22Rv1 (cell line): ENCODE measurements at regions not wholly inside any gene's neighbourhood (a gene's known extent, or its start where the extent isn't known, plus 50 kb on each side); places are given as distances from the start of the nearest gene placed in this dataset.

Experiments used
- ZFX ChIP-seq: fragments of 450-650 bp; IDR thresholded peaks from 2 replicates; pipeline ENCODE4 v1.6.1; 2017; ENCODE audit warnings: antibody characterized with exemption, borderline replicate concordance
- TF ChIP-seq, protein P1 (sequence below): fragments of 450-650 bp; IDR thresholded peaks from 2 replicates; pipeline ENCODE4 v1.5.1; 2017; ENCODE audit warnings: mild to moderate bottlenecking

DNA sequence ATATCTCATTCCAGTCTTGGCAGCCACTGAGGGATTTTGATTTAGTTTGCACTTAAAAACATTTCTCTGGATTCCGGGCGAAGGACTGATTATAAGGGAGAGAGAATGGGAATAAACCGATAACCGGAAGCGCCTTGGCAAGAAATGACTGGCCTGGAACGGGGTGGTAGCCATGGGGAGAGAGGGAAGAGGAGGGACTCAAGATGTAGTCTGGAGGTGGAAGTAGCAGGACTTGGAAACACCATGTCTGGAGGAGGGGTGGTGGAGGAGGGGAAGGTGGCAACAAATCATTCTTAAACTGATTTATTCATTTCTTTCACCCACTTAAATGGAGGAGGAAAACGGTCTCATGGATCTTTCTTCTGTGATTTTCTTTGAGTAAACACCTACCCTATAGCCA lies 238.1 kb downstream of the REEP3 start:
- TF ChIP-seq, protein P1, sequence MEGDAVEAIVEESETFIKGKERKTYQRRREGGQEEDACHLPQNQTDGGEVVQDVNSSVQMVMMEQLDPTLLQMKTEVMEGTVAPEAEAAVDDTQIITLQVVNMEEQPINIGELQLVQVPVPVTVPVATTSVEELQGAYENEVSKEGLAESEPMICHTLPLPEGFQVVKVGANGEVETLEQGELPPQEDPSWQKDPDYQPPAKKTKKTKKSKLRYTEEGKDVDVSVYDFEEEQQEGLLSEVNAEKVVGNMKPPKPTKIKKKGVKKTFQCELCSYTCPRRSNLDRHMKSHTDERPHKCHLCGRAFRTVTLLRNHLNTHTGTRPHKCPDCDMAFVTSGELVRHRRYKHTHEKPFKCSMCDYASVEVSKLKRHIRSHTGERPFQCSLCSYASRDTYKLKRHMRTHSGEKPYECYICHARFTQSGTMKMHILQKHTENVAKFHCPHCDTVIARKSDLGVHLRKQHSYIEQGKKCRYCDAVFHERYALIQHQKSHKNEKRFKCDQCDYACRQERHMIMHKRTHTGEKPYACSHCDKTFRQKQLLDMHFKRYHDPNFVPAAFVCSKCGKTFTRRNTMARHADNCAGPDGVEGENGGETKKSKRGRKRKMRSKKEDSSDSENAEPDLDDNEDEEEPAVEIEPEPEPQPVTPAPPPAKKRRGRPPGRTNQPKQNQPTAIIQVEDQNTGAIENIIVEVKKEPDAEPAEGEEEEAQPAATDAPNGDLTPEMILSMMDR: no peak
- no peak for TF ChIP-seq ZFX
